Activated naive CD4-positive, alpha-beta T cell treated with anti-CD3 and anti-CD28 coated beads, Interleukin-2, amount 50 U/mL, for 24 hours (primary cell): ENCODE measurements at regions not wholly inside any gene's neighbourhood (a gene's known extent, or its start where the extent isn't known, plus 50 kb on each side); places are given as distances from the start of the nearest gene placed in this dataset.

Experiments
- H3K27ac Mint-ChIP-seq: one replicate; pipeline ENCODE4 v1.8.0; 2021; ENCODE audit warnings: mild to moderate bottlenecking, mixed read lengths
- H3K27me3 Mint-ChIP-seq: one replicate; pipeline ENCODE4 v1.8.0; 2021; ENCODE audit warnings: mixed read lengths
- H3K36me3 Mint-ChIP-seq: one replicate; pipeline ENCODE4 v1.8.0; 2021; ENCODE audit warnings: mixed read lengths
- H3K4me1 Mint-ChIP-seq: one replicate; pipeline ENCODE4 v1.8.0; 2021; ENCODE audit warnings: mixed read lengths
- H3K4me3 Mint-ChIP-seq: one replicate; pipeline ENCODE4 v1.8.0; 2021; ENCODE audit warnings: mild to moderate bottlenecking, mixed read lengths
- H3K9me3 Mint-ChIP-seq: one replicate; pipeline ENCODE4 v1.8.0; 2021; ENCODE audit warnings: mixed read lengths

DNA sequence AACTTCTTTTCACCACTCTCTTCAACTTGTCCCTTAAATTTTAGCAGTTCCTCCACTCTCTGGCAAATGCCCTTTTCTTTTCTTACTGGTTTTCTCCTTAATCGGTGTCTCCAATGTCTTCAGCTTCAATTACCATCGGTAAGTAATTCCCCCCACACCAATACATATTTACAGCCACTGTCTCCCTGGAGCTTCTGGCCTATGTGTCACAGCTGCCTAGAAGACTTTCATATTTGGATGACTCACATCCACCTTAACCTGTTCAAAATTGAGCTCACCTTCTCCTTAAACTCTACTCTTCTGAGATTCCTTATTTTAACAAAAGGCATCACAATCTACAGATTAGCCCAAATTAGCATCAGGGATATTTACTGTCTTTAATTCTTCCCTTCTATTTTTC lies 380.4 kb downstream of the POM121L12 start:
- H3K36me3 Mint-ChIP-seq = no peaks in the 10 kb centered on the region
- H3K4me1 Mint-ChIP-seq = no peaks in the 10 kb centered on the region
- H3K9me3 Mint-ChIP-seq = peaks cover 22% of the 10 kb centered on the region
- H3K27ac Mint-ChIP-seq = no peak overlapping the region
- H3K4me3 Mint-ChIP-seq = no peak overlapping the region
- no peaks in the 10 kb centered on the region for H3K27me3 Mint-ChIP-seq

DNA sequence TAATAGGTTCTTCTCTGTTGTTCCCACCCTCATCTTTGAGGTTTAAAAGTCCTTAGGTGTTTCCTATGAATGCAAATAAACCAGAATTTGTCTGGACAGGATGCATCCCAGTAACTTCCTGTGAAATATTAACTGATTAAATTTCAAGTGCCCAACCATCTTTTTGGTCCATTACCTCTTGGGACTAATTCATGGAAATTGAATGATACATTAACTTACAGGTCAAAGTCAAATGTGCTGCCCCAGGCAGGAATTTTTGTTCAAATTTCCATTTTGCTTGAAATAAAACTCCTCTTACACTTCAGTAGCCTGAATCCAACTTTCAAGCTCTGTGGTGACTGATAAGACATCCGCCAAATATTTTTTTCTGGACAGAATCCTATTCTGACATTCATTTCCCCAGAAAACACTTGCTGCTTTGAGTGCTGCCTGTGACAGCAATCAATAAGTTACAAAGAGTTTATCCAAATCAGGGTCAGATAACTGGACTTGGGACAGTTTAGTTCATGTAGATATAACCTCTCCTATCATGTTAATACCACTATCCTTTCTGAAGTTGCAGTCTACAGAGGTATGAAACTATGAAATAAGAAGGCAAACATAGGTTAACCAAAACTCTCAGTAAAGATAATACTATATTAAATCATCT lies 383.5 kb downstream of the POM121L12 start:
- no peak overlapping the region for H3K27ac Mint-ChIP-seq
- H3K27me3 Mint-ChIP-seq = no peaks in the 10 kb centered on the region
- no peaks in the 10 kb centered on the region for H3K4me1 Mint-ChIP-seq
- no peak overlapping the region for H3K4me3 Mint-ChIP-seq
- H3K36me3 Mint-ChIP-seq = no peaks in the 10 kb centered on the region
- H3K9me3 Mint-ChIP-seq = peaks cover 12% of the 10 kb centered on the region

DNA sequence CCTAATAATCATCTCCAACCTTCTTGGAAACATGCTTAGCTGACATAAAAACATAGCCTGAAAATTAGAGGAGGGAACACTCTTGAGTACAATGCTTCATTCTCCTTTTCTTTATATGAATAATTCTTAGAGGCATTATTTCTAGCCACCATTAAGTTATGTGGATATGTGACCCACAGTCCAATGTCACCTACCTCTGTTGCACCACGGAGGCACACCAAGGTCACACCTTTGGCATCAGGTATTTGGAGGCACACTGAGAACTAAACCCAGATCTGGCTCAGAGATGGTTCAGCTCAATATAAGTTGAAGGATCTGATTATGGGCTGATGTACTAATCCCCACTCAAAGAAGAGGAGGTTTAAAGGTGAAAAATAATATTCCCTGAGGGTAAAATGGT lies 385.1 kb downstream of the POM121L12 start:
- no peaks in the 10 kb centered on the region for H3K36me3 Mint-ChIP-seq
- H3K27ac Mint-ChIP-seq = no peak overlapping the region
- peaks cover 14% of the 10 kb centered on the region for H3K9me3 Mint-ChIP-seq
- H3K4me3 Mint-ChIP-seq = no peak overlapping the region
- H3K27me3 Mint-ChIP-seq = no peaks in the 10 kb centered on the region
- no peaks in the 10 kb centered on the region for H3K4me1 Mint-ChIP-seq

GRCh38 chr7:53422291-53422690 lies 386.9 kb downstream of the POM121L12 start:
- Mint-ChIP-seq H3K27me3 (no peaks in the 10 kb centered on the region), H3K9me3 (peaks cover 5% of the 10 kb centered on the region), H3K27ac (no peak overlapping the region), H3K36me3 (no peaks in the 10 kb centered on the region), H3K4me3 (no peak overlapping the region), H3K4me1 (no peaks in the 10 kb centered on the region)

DNA sequence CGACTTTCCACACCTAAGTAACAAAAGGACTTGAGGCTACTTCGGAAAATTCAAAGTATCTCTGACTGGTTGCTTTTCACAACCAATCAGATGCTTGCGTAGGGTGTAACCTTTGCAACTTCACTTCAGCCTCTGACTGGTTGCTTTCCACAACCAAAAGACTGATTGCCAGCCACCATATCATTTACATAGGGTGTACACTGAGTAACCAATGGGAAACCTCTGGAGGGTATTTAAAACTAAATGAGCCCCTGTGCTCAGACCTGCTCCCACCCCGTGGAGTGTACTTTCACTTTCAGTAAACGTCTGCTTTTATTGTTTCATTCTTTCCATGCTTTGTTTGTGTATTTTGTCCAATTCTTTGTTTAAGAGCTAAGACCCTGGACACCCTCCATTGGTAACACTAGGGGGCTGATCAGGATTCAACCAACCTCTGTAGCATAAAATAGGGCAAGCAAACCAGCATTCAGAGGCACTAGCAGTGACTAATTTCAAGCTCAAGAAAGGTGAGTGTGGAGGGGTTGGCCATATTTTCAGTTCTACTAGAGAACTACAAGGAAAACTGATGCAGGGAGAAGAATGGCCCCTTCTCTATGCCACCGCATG lies 390.8 kb downstream of the POM121L12 start:
- Mint-ChIP-seq H3K27me3 (no peaks in the 10 kb centered on the region), H3K9me3 (peaks cover 5% of the 10 kb centered on the region), H3K27ac (no peak overlapping the region), H3K4me3 (no peak overlapping the region), H3K4me1 (no peaks in the 10 kb centered on the region), H3K36me3 (no peaks in the 10 kb centered on the region)

GRCh38 chr7:53428045-53428444 lies 392.6 kb downstream of the POM121L12 start:
- Mint-ChIP-seq H3K27ac (peak overlapping the region; percentile 41), H3K4me1 (no peaks in the 10 kb centered on the region), H3K27me3 (no peaks in the 10 kb centered on the region), H3K4me3 (no peak overlapping the region), H3K36me3 (no peaks in the 10 kb centered on the region), H3K9me3 (peaks cover 5% of the 10 kb centered on the region)

DNA sequence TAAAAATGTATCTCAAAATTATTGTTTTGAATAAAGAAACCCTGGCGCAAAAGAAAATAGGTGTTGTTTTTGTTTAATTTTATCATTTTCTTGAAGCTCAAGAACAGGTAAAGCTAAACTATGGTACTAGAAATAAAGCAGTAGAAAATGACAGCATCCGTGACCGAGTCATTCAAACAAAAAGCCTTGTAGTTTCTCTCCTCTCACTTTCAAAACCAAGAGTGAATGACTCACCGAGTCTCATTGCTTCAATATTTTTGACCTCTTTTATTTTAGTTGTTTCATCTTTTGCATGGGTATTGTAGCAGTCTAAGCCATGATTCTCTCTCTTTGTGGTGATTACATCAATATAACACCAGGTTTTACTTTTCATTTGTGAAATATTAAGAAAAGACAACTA lies 396.5 kb downstream of the POM121L12 start:
- Mint-ChIP-seq H3K36me3 (no peaks in the 10 kb centered on the region), H3K27me3 (no peaks in the 10 kb centered on the region), H3K27ac (no peak overlapping the region)

DNA sequence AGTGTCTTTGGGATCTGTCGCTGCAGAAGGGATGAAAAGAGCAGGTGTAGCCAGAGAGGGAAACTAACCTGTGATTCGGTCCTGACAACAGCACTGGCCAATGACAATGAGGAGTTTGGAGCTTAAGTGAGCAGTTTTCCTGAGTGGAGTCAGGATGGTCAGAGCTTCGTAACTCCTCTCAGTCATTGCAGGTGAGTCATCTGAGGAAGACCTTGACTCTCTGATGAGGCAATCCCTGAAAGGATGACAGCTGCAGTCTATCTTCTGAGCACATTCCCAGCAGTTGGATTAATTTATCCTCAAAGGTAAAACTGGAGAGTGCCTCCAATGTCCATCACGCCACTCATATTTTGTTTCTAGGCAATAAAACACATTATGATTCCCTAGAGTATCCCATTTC lies 401.9 kb downstream of the POM121L12 start:
- Mint-ChIP-seq H3K27ac (peak overlapping the region; percentile 15), H3K36me3 (no peaks in the 10 kb centered on the region), H3K4me3 (no peak overlapping the region), H3K4me1 (no peaks in the 10 kb centered on the region), H3K9me3 (peaks cover 11% of the 10 kb centered on the region), H3K27me3 (no peaks in the 10 kb centered on the region)

More for the DNA sequence above, 396.5 kb downstream of the POM121L12 start:
- Mint-ChIP-seq H3K4me1 (no peaks in the 10 kb centered on the region), H3K9me3 (peaks cover 2% of the 10 kb centered on the region), H3K4me3 (no peak overlapping the region)

GRCh38 chr7:53446170-53446569 lies 410.7 kb downstream of the POM121L12 start:
- H3K36me3 Mint-ChIP-seq = no peaks in the 10 kb centered on the region
- H3K9me3 Mint-ChIP-seq = peaks cover 10% of the 10 kb centered on the region
- no peaks in the 10 kb centered on the region for H3K4me1 Mint-ChIP-seq
- H3K4me3 Mint-ChIP-seq = no peak overlapping the region
- H3K27me3 Mint-ChIP-seq = no peaks in the 10 kb centered on the region
- H3K27ac Mint-ChIP-seq = no peak overlapping the region

GRCh38 chr7:53458636-53459035 lies 423.2 kb downstream of the POM121L12 start:
- H3K4me3 Mint-ChIP-seq = no peak overlapping the region
- no peaks in the 10 kb centered on the region for H3K27me3 Mint-ChIP-seq
- no peak overlapping the region for H3K27ac Mint-ChIP-seq
- H3K9me3 Mint-ChIP-seq = peaks cover 5% of the 10 kb centered on the region
- no peaks in the 10 kb centered on the region for H3K4me1 Mint-ChIP-seq
- no peaks in the 10 kb centered on the region for H3K36me3 Mint-ChIP-seq

DNA sequence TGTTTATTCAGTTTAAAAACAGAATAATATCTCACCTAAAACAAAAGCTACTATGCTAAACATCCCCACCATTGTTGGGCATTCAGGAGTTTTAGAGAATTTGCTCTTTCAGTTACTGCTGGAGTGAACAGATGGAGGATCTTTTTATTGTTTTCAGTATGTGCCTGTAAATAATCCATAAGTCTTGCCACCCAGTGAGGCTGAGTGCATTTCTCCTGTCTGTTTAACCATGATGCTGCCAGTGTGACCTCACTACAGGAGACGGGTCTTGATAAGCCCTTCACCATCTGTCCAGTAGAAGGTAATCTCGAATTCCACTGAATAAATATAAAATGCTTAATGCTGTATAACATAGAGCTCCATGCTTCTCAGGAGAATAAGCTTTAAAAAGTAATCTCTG lies 430.9 kb downstream of the POM121L12 start:
- H3K36me3 Mint-ChIP-seq = no peaks in the 10 kb centered on the region
- H3K4me3 Mint-ChIP-seq = no peak overlapping the region
- no peaks in the 10 kb centered on the region for H3K27me3 Mint-ChIP-seq
- H3K4me1 Mint-ChIP-seq = no peaks in the 10 kb centered on the region
- no peak overlapping the region for H3K27ac Mint-ChIP-seq
- peaks cover 13% of the 10 kb centered on the region for H3K9me3 Mint-ChIP-seq

GRCh38 chr7:53470336-53470970 lies 435.0 kb downstream of the POM121L12 start:
- H3K27me3 Mint-ChIP-seq = no peaks in the 10 kb centered on the region
- peaks cover 11% of the 10 kb centered on the region for H3K9me3 Mint-ChIP-seq
- H3K36me3 Mint-ChIP-seq = no peaks in the 10 kb centered on the region
- H3K27ac Mint-ChIP-seq = no peak overlapping the region
- no peak overlapping the region for H3K4me3 Mint-ChIP-seq
- H3K4me1 Mint-ChIP-seq = no peaks in the 10 kb centered on the region

GRCh38 chr7:53473371-53473770 lies 437.9 kb downstream of the POM121L12 start:
- Mint-ChIP-seq H3K36me3 (no peaks in the 10 kb centered on the region), H3K27me3 (no peaks in the 10 kb centered on the region), H3K4me1 (no peaks in the 10 kb centered on the region), H3K9me3 (peaks cover 14% of the 10 kb centered on the region), H3K27ac (no peak overlapping the region), H3K4me3 (no peak overlapping the region)

DNA sequence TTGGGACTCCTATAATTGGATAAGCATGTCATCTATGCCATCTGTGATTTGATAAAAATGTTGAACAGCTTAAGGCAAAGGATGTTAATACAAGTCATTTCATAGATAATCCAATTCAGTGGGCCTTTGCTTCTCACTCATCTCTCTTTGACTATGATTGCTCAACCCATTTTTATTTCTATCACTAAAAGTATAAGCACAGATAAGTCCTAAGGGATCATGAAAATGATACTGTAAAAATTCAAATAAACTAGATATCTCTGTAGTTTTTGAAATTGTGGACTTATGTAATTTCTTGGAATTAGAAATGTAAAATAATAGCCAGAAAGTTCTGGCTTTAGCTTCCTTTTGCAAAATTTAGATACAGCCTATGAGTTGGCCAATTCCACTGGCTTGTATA lies 440.3 kb downstream of the POM121L12 start:
- no peak overlapping the region for H3K4me3 Mint-ChIP-seq
- no peaks in the 10 kb centered on the region for H3K36me3 Mint-ChIP-seq
- no peak overlapping the region for H3K27ac Mint-ChIP-seq
- H3K27me3 Mint-ChIP-seq = no peaks in the 10 kb centered on the region
- H3K9me3 Mint-ChIP-seq = peaks cover 14% of the 10 kb centered on the region
- H3K4me1 Mint-ChIP-seq = no peaks in the 10 kb centered on the region

- no peak overlapping the region for H3K4me3 Mint-ChIP-seq
- H3K9me3 Mint-ChIP-seq = peaks cover 14% of the 10 kb centered on the region
- no peaks in the 10 kb centered on the region for H3K27me3 Mint-ChIP-seq
- H3K36me3 Mint-ChIP-seq = no peaks in the 10 kb centered on the region
- no peaks in the 10 kb centered on the region for H3K4me1 Mint-ChIP-seq
- H3K27ac Mint-ChIP-seq = no peak overlapping the region
Measured at GRCh38 chr7:53476566-53476965, 441.1 kb downstream of the POM121L12 start.

DNA sequence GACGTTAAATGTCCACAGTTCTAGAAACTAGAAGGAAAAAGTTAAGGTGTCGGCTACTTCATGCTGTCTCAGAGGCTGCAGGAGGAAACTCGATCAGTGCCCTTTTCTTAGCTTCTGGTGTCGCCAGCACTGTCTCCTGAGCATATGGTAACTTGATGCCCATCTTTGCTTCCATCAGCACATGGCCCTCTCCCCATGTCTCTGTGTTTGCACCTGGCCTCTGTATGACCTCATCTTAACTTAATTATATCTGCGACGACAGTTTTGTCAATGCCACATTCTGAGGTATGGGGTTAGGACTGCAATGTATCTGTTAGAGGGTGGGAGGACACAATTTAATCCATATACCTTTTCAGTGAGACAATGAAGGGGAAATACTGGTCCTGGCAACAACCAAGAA lies 449.9 kb downstream of the POM121L12 start:
- Mint-ChIP-seq H3K4me1 (no peaks in the 10 kb centered on the region), H3K27me3 (no peaks in the 10 kb centered on the region), H3K36me3 (no peaks in the 10 kb centered on the region), H3K9me3 (peaks cover 32% of the 10 kb centered on the region), H3K4me3 (no peak overlapping the region), H3K27ac (no peak overlapping the region)
